Adrenal gland (tissue), 9 donors: ENCODE measurements at regions not wholly inside any gene's neighbourhood (a gene's known extent, or its start where the extent isn't known, plus 50 kb on each side); places are given as distances from the start of the nearest gene placed in this dataset.

Experiments used
- DNase-seq, 7 donors: peaks; one replicate each; pipeline ENCODE4 v3.0.0-alpha.2; 2019 to 2020
- H3K27ac ChIP-seq, 5 donors: fragments of 200-600 bp; sonication (generic) in 4 of 5; 1 replicate in 3 of 5; 2 replicates in 2 of 5; pipeline versions ENCODE4 v1.5.1 to v1.8.0; 2016 to 2020; ENCODE audit warnings: mild to moderate bottlenecking in 1 of 5
- H3K27me3 ChIP-seq: fragments of 200-600 bp; 2 replicates; pipeline ENCODE4 v1.8.0; 2021
- H3K36me3 ChIP-seq, 2 donors: fragments of 200-600 bp; replicated peaks in 1 of 2; 1 replicate in 1 of 2; 2 replicates in 1 of 2; pipeline versions ENCODE4 v1.5.1 to v1.8.0; 2018 to 2022
- H3K4me1 ChIP-seq, 2 donors: fragments of 200-600 bp; replicated peaks in 1 of 2; 1 replicate in 1 of 2; 2 replicates in 1 of 2; pipeline versions ENCODE4 v1.5.1 to v1.8.0; 2018 to 2021
- H3K4me3 ChIP-seq, 4 donors: fragments of 200-600 bp; sonication (generic) in 3 of 4; one replicate each; pipeline ENCODE4 v1.5.1; 2016 to 2018
- H3K9me3 ChIP-seq, 3 donors: fragments of 200-600 bp; sonication (generic) in 1 of 3; replicated peaks in 1 of 3; 1 replicate in 2 of 3; 2 replicates in 1 of 3; pipeline versions ENCODE4 v1.5.1 to v1.8.0; 2016 to 2021
- POLR2A ChIP-seq, 2 donors: fragments of 450-650 bp; IDR thresholded peaks; one replicate each; pipeline ENCODE4 v1.6.1; 2017; ENCODE audit warnings: antibody characterized with exemption in 2 of 2, mild to moderate bottlenecking in 2 of 2, moderate library complexity in 1 of 2
- WGBS, 4 donors: extraction: QIAGEN DNeasy Blood & Tissue Kit in 2 of 4; methylation state at CpG; one replicate each; pipeline versions ENCODE4 v1.1.5 to v1.1.7; 2013 to 2017; 5-methylcytosine and 5-hydroxymethylcytosine counted together
- intact Hi-C, 2 donors: fragments of 100-400 bp; cut with DNase I; formaldehyde crosslinking; loops; one replicate each; pipeline versions ENCODE4 v1.14.1 to v1.15.0; 2022 to 2023
- TF ChIP-seq, protein P1 (sequence below), 6 experiments: fragments of 450-650 bp in 4 of 6; fragments of 200-600 bp in 2 of 6; sonication (generic) in 1 of 6; IDR thresholded peaks; 1 replicate in 5 of 6; 2 replicates in 1 of 6; pipeline versions ENCODE4 v1.5.1 to v1.8.0; 2016 to 2021; ENCODE audit warnings: antibody characterized with exemption in 6 of 6, mild to moderate bottlenecking in 2 of 6, moderate library complexity in 1 of 6
- donor health status: healthy with polysubstance abuse.
- donor health status: Bipolar disorder and iron deficiency.
- donor health status: DM: yes; HTN: yes; CAD: no.
- donor health status: DM: no; HTN: no; CAD: no.
- donor health status: DM: no; HTN: no; CAD: no.

- DNase-seq = no peak
- no peak overlapping the region for H3K27ac ChIP-seq
- no peaks in the 10 kb centered on the region for H3K9me3 ChIP-seq
- TF ChIP-seq POLR2A (IDR thresholded peaks at IDR 0.05) = no peak
- TF ChIP-seq, protein P1, sequence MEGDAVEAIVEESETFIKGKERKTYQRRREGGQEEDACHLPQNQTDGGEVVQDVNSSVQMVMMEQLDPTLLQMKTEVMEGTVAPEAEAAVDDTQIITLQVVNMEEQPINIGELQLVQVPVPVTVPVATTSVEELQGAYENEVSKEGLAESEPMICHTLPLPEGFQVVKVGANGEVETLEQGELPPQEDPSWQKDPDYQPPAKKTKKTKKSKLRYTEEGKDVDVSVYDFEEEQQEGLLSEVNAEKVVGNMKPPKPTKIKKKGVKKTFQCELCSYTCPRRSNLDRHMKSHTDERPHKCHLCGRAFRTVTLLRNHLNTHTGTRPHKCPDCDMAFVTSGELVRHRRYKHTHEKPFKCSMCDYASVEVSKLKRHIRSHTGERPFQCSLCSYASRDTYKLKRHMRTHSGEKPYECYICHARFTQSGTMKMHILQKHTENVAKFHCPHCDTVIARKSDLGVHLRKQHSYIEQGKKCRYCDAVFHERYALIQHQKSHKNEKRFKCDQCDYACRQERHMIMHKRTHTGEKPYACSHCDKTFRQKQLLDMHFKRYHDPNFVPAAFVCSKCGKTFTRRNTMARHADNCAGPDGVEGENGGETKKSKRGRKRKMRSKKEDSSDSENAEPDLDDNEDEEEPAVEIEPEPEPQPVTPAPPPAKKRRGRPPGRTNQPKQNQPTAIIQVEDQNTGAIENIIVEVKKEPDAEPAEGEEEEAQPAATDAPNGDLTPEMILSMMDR (IDR thresholded peaks at IDR 0.05) = no peak
- intact Hi-C loops = no loop called here
- H3K27me3 ChIP-seq = no peaks in the 10 kb centered on the region
- 87 to 90% (median 89%) methylated on average over 1 of the region's 1 CpG for WGBS, 4 donors
- H3K4me3 ChIP-seq = no peak overlapping the region
- no peaks in the 10 kb centered on the region for H3K4me1 ChIP-seq
- no peaks in the 10 kb centered on the region for H3K36me3 ChIP-seq
Measured at GRCh38 chr18:53943326-53943860, 281.1 kb downstream of the MBD2 start.

- TF ChIP-seq, protein P1 (IDR thresholded peaks at IDR 0.05) = no peak
- no peak for TF ChIP-seq POLR2A (IDR thresholded peaks at IDR 0.05)
- no peak for DNase-seq
- Histone ChIP-seq H3K9me3 (no peaks in the 10 kb centered on the region), H3K4me3 (no peak overlapping the region), H3K36me3 (no peaks in the 10 kb centered on the region), H3K4me1 (no peaks in the 10 kb centered on the region), H3K27me3 (no peaks in the 10 kb centered on the region), H3K27ac (no peak overlapping the region)
- intact Hi-C loops = no loop called here
Measured at GRCh38 chr18:53941601-53942338, 282.7 kb downstream of the MBD2 start.

- TF ChIP-seq, protein P1 (IDR thresholded peaks at IDR 0.05) = no peak
- H3K9me3 ChIP-seq = no peaks in the 10 kb centered on the region
- WGBS, 4 donors = 50 to 65% (median 52%) methylated on average over 3 of the region's 3 CpGs
- H3K27ac ChIP-seq = no peak overlapping the region
- H3K4me1 ChIP-seq = no peaks in the 10 kb centered on the region
- H3K4me3 ChIP-seq = no peak overlapping the region
- intact Hi-C loops = no loop called here
- no peaks in the 10 kb centered on the region for H3K36me3 ChIP-seq
- no peak for DNase-seq
- H3K27me3 ChIP-seq = no peaks in the 10 kb centered on the region
Measured at GRCh38 chr18:53937037-53937436, 287.4 kb downstream of the MBD2 start.

GRCh38 chr18:53935803-53936202 is 288.7 kb downstream of the MBD2 start:
- Histone ChIP-seq H3K9me3 (no peaks in the 10 kb centered on the region), H3K27me3 (no peaks in the 10 kb centered on the region), H3K4me1 (no peaks in the 10 kb centered on the region), H3K4me3 (no peak overlapping the region), H3K36me3 (no peaks in the 10 kb centered on the region), H3K27ac (no peak overlapping the region)
- WGBS, 4 donors = 26 to 48% (median 46%) methylated on average over 2 of the region's 2 CpGs
- intact Hi-C loops = no loop called here
- TF ChIP-seq, protein P1 (IDR thresholded peaks at IDR 0.05) = no peak
- no peak for TF ChIP-seq POLR2A (IDR thresholded peaks at IDR 0.05)
- no peak for DNase-seq
